ENCODE measurements at regions not wholly inside any gene's neighbourhood (a gene's known extent, or its start where the extent isn't known, plus 50 kb on each side); places are given as distances from the start of the nearest gene placed in this dataset.

DNA sequence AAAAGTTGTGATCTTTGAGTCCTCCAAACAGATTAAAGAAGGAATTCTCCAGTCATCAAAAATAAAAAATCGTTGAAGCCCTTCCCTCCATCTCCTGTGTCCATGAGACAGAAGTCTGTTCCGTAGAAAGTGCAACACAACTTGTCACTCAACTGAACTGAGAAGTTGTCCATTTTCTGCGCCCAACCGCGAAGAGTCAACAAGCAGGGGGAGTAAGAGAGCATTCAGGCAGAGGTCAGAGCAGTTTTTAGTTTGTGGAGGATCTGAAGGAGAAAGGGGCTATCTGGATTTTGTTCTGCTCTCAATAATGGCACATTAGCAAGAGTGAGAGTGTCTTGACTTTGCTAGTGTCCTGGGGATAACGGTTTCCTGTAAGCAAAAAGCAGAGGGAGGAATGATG, 303.9 kb downstream of the ICE1 start:
- DNase-seq (ENCODE audit: insufficient read length), result no peak
- TF ChIP-seq TAF1 (IDR thresholded peaks at IDR 0.05; ENCODE audit: borderline replicate concordance, low read depth, low read length), result no peak
- no peak for TF ChIP-seq POLR2A (IDR thresholded peaks at IDR 0.05; ENCODE audit: low read depth, low read length)
- no peak for TF ChIP-seq POLR2AphosphoS5 (IDR thresholded peaks at IDR 0.05; ENCODE audit: low read depth, low read length)
- no peak for FAIRE-seq

- DNase-seq (ENCODE audit: insufficient read length) (no peak), FAIRE-seq (no peak)
- TF ChIP-seq TAF1 (IDR thresholded peaks at IDR 0.05; ENCODE audit: borderline replicate concordance, low read depth, low read length) (no peak), POLR2A (IDR thresholded peaks at IDR 0.05; ENCODE audit: low read depth, low read length) (no peak), POLR2AphosphoS5 (IDR thresholded peaks at IDR 0.05; ENCODE audit: low read depth, low read length) (no peak)
Measured at GRCh38 chr5:5721881-5722280, 299.4 kb downstream of the ICE1 start.

DNA sequence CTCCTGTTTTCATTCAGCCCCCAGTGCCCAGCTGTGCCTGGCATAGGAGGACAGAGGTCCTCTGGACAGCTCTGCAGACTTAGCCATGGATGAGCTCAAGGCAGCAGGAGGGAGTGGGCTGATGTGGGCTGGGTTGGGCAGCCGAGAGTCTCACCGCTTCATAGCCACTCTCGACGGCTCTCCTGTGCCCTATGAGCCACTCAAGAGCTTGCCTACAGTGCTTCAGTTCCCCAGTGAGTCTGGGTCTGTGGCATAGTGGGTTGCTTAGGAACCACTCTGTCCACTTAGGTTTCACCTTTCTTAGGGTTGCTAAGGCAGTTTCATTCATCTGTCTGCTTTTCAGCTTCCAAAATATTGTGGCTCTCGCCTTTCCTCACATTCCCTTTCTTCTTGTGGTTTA, 296.8 kb downstream of the ICE1 start:
- FAIRE-seq, result no peak
- DNase-seq (ENCODE audit: insufficient read length), result no peak

GRCh38 chr5:5716665-5717064, 294.2 kb downstream of the ICE1 start:
- no peak for DNase-seq (ENCODE audit: insufficient read length)
- TF ChIP-seq POLR2AphosphoS5 (IDR thresholded peaks at IDR 0.05; ENCODE audit: low read depth, low read length), result no peak
- TF ChIP-seq TAF1 (IDR thresholded peaks at IDR 0.05; ENCODE audit: borderline replicate concordance, low read depth, low read length), result no peak
- TF ChIP-seq POLR2A (IDR thresholded peaks at IDR 0.05; ENCODE audit: low read depth, low read length), result no peak
- FAIRE-seq, result no peak

More for the DNA sequence above, 296.8 kb downstream of the ICE1 start:
- no peak for TF ChIP-seq POLR2A (IDR thresholded peaks at IDR 0.05; ENCODE audit: low read depth, low read length)
- TF ChIP-seq TAF1 (IDR thresholded peaks at IDR 0.05; ENCODE audit: borderline replicate concordance, low read depth, low read length), result no peak
- no peak for TF ChIP-seq POLR2AphosphoS5 (IDR thresholded peaks at IDR 0.05; ENCODE audit: low read depth, low read length)

DNA sequence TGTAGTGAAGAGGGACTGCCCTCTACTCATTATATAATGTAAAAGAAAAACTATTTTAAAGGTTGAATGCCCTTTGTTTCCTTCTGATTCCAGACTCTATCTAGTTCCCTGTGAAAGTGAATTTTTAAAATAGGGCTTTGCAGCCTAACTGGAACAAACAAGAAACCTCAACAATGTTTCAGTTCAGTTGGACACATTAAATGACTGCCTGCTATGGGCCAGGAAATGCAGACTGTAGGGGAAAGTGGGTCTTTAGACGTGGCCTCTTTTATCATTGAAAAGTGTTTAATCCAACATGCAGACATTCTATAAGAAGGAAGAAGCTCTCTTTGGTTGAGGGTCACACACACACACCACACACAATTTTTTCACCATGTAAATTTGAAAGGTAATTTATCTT, 289.1 kb downstream of the ICE1 start:
- DNase-seq (ENCODE audit: insufficient read length) (no peak), FAIRE-seq (no peak)
- TF ChIP-seq POLR2AphosphoS5 (IDR thresholded peaks at IDR 0.05; ENCODE audit: low read depth, low read length) (no peak), POLR2A (IDR thresholded peaks at IDR 0.05; ENCODE audit: low read depth, low read length) (no peak), TAF1 (IDR thresholded peaks at IDR 0.05; ENCODE audit: borderline replicate concordance, low read depth, low read length) (no peak)

DNA sequence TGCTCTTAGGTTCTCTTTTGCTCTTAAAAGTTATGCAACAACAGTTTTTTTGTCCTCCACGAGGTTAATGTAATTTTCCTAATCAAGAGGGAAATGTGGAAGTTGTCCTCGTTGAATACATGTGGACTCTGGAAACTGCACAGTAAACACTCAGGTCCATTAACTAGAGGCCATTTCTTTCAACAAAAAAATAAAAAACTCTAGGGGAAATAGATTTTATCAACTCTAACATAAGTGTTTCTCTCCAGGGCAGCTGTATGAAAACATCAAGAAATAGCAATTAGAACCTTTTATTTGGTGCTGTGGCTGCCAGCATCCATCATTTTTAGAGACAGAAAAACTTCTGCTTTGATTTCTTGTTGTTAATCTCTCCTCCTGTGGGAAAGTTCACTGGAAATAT, 288.6 kb downstream of the ICE1 start:
- DNase-seq (ENCODE audit: insufficient read length) (no peak), FAIRE-seq (no peak)
- no peak for TF ChIP-seq TAF1 (IDR thresholded peaks at IDR 0.05; ENCODE audit: borderline replicate concordance, low read depth, low read length)

DNA sequence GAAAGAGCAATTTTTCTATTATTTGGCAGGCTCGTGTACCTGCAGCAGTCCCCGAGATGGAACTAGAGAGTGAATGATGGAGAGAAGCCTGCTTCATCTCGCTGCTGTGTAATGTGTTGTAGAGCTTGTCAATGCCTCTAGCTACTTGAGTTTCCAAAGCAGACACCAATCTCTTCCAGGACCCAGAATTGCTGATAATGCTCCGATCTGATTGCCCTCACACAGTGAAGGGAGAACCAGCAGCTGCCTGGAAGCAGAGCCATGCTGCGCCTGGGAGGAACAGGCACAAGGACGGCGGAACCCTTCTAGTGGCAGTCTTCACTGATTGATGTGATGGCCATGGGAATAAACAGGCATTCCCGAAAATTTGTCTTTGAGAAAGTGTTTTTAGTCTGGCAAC, 288.0 kb downstream of the ICE1 start:
- TF ChIP-seq POLR2A (IDR thresholded peaks at IDR 0.05; ENCODE audit: low read depth, low read length), result no peak
- TF ChIP-seq TAF1 (IDR thresholded peaks at IDR 0.05; ENCODE audit: borderline replicate concordance, low read depth, low read length), result no peak
- no peak for TF ChIP-seq POLR2AphosphoS5 (IDR thresholded peaks at IDR 0.05; ENCODE audit: low read depth, low read length)
- FAIRE-seq, result no peak
- no peak for DNase-seq (ENCODE audit: insufficient read length)

DNA sequence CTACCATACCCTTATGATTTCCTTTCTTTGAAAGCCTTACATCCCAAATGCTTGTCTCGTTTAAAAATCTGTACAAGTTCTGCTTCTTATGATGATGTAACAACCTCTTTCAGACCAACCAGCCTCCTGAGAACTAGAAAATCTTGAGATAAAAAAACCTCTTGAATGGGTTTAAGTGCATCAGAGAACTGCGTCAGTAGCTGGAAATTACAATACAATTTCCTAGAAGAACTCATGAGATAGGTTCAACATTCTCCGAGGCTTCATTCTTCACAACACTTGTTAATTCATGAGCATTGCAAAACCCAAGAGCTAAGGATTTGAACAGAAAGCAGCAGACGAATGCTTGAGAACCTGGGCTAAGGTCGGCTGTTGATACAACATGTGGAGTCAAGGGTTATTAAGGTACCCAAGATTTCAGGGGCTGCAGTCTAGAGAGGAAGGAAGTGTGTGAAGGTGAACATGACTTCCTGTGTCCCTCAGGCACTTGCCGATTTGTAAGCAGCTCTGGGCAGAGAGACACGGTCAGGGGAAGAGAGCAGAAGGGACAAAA, 286.0 kb downstream of the ICE1 start:
- FAIRE-seq, result no peak
- DNase-seq (ENCODE audit: insufficient read length), result no peak

GRCh38 chr5:5705010-5705409, 282.5 kb downstream of the ICE1 start:
- TF ChIP-seq TAF1 (IDR thresholded peaks at IDR 0.05; ENCODE audit: borderline replicate concordance, low read depth, low read length), result no peak
- no peak for TF ChIP-seq POLR2AphosphoS5 (IDR thresholded peaks at IDR 0.05; ENCODE audit: low read depth, low read length)
- TF ChIP-seq POLR2A (IDR thresholded peaks at IDR 0.05; ENCODE audit: low read depth, low read length), result no peak
- no peak for DNase-seq (ENCODE audit: insufficient read length)
- FAIRE-seq, result no peak

More for the DNA sequence above, 286.0 kb downstream of the ICE1 start:
- TF ChIP-seq TAF1 (IDR thresholded peaks at IDR 0.05; ENCODE audit: borderline replicate concordance, low read depth, low read length) (no peak), POLR2AphosphoS5 (IDR thresholded peaks at IDR 0.05; ENCODE audit: low read depth, low read length) (no peak), POLR2A (IDR thresholded peaks at IDR 0.05; ENCODE audit: low read depth, low read length) (no peak)

DNA sequence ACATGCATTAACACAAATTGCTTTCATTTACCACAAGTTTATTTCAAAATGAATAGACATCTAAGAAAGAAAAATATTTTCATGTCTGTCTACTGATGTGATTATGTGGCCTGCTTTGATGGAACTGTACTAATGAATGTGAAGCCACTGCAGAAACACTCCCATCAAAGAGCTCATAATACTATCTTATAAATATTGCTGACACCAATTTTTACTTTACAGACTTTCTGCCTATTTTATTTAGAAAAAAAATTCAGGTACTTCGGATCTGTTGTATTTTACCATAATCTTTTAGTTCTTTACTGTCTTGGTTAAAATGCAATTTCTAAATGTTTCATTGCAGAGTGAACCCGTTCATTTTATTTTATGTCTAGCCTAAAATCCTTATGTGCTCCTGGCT, 281.9 kb downstream of the ICE1 start:
- no peak for DNase-seq (ENCODE audit: insufficient read length)
- FAIRE-seq, result no peak
- no peak for TF ChIP-seq POLR2A (IDR thresholded peaks at IDR 0.05; ENCODE audit: low read depth, low read length)
- TF ChIP-seq TAF1 (IDR thresholded peaks at IDR 0.05; ENCODE audit: borderline replicate concordance, low read depth, low read length), result no peak
- no peak for TF ChIP-seq POLR2AphosphoS5 (IDR thresholded peaks at IDR 0.05; ENCODE audit: low read depth, low read length)

GRCh38 chr5:5702934-5703333, 280.5 kb downstream of the ICE1 start:
- TF ChIP-seq TAF1 (IDR thresholded peaks at IDR 0.05; ENCODE audit: borderline replicate concordance, low read depth, low read length), result no peak
- TF ChIP-seq POLR2AphosphoS5 (IDR thresholded peaks at IDR 0.05; ENCODE audit: low read depth, low read length), result no peak
- TF ChIP-seq POLR2A (IDR thresholded peaks at IDR 0.05; ENCODE audit: low read depth, low read length), result no peak
- DNase-seq (ENCODE audit: insufficient read length) (no peak), FAIRE-seq (no peak)

GRCh38 chr5:5700549-5700948, 278.1 kb downstream of the ICE1 start:
- no peak for TF ChIP-seq POLR2A (IDR thresholded peaks at IDR 0.05; ENCODE audit: low read depth, low read length)
- TF ChIP-seq POLR2AphosphoS5 (IDR thresholded peaks at IDR 0.05; ENCODE audit: low read depth, low read length), result no peak
- TF ChIP-seq TAF1 (IDR thresholded peaks at IDR 0.05; ENCODE audit: borderline replicate concordance, low read depth, low read length), result no peak
- no peak for DNase-seq (ENCODE audit: insufficient read length)
- FAIRE-seq, result no peak

DNA sequence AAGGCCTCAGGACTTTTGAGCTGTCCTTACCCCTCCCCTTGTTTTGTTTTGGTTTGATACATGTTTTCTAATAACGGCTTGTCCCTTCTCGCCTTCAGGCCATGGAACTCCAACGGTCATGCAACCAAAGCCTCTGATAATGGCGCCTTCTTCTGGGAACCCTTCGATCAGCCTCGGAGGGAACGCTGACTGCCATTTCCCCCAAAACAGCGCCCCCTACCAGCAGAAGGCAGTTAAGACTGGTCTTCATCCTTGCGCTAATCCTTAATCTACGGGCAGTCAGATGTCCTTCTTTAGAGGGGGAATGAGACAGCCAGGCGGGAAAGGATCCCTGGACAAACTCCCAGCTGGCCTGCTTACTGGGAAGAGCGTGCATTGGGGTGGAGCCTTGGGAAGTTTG, 276.6 kb downstream of the ICE1 start:
- TF ChIP-seq POLR2A (IDR thresholded peaks at IDR 0.05; ENCODE audit: low read depth, low read length) (no peak), TAF1 (IDR thresholded peaks at IDR 0.05; ENCODE audit: borderline replicate concordance, low read depth, low read length) (no peak), POLR2AphosphoS5 (IDR thresholded peaks at IDR 0.05; ENCODE audit: low read depth, low read length) (no peak)
- FAIRE-seq, result no peak
- no peak for DNase-seq (ENCODE audit: insufficient read length)

Data from GM12892 (cell line).